MM.1S (cell line): ENCODE measurements at regions not wholly inside any gene's neighbourhood (a gene's known extent, or its start where the extent isn't known, plus 50 kb on each side); places are given as distances from the start of the nearest gene placed in this dataset.

Experiments
- EZH2 ChIP-seq: fragments of 300-600 bp; sonication (generic); optimal IDR thresholded peaks from 2 replicates; pipeline ENCODE3; 2017; ENCODE audit warnings: low read depth, mild to moderate bottlenecking, antibody characterized with exemption, low read length, mixed read lengths
- EZH2phosphoT487 ChIP-seq: fragments of 300-600 bp; sonication (generic); IDR thresholded peaks from 2 replicates; pipeline ENCODE4 v1.6.1; 2018; ENCODE audit warnings: antibody characterized with exemption, low read length
- TF ChIP-seq, protein P1 (sequence below): fragments of 300-600 bp; sonication (generic); IDR thresholded peaks from 2 replicates; pipeline ENCODE4 v1.5.1; 2016; ENCODE audit warnings: antibody characterized with exemption, low read length, mixed read lengths

- TF ChIP-seq, protein P1, sequence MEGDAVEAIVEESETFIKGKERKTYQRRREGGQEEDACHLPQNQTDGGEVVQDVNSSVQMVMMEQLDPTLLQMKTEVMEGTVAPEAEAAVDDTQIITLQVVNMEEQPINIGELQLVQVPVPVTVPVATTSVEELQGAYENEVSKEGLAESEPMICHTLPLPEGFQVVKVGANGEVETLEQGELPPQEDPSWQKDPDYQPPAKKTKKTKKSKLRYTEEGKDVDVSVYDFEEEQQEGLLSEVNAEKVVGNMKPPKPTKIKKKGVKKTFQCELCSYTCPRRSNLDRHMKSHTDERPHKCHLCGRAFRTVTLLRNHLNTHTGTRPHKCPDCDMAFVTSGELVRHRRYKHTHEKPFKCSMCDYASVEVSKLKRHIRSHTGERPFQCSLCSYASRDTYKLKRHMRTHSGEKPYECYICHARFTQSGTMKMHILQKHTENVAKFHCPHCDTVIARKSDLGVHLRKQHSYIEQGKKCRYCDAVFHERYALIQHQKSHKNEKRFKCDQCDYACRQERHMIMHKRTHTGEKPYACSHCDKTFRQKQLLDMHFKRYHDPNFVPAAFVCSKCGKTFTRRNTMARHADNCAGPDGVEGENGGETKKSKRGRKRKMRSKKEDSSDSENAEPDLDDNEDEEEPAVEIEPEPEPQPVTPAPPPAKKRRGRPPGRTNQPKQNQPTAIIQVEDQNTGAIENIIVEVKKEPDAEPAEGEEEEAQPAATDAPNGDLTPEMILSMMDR, result no peak
- TF ChIP-seq EZH2phosphoT487 (no peak), EZH2 (no peak)
Observed at GRCh38 chr3:181805703-181806102, 94.0 kb downstream of the SOX2 start.
